ENCODE measurements at regions not wholly inside any gene's neighbourhood (a gene's known extent, or its start where the extent isn't known, plus 50 kb on each side); places are given as distances from the start of the nearest gene placed in this dataset.

DNA sequence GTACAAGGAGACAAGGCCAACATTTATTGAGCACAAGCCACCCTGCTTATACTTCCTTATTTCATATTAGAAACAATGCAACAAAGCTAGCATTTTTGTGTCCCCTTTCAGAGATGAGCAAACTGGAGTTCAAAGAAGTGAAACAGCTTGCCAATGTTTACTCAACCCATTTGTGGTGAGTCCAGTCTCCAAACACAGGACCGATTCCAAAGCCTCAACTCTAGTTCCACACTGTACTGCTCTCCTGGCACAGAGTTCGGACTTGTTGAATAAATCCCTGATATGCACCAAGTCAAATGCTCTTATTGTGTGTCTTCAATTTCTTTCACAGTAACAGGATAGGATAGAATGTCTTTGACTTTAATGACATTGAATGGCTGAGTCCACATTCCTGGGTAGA is 604.8 kb upstream of the BRINP1 start:
- Mint-ChIP-seq H3K4me1 (peaks cover 2% of the 10 kb centered on the region), H3K27me3 (ENCODE audit: low read depth) (peaks cover 20% of the 10 kb centered on the region), H3K9me3 (no peaks in the 10 kb centered on the region), H3K27ac (ENCODE audit: unreplicated experiment) (no peak overlapping the region), H3K36me3 (ENCODE audit: low read depth) (no peaks in the 10 kb centered on the region), H3K4me3 (no peak overlapping the region)
- TF ChIP-seq, protein P1, sequence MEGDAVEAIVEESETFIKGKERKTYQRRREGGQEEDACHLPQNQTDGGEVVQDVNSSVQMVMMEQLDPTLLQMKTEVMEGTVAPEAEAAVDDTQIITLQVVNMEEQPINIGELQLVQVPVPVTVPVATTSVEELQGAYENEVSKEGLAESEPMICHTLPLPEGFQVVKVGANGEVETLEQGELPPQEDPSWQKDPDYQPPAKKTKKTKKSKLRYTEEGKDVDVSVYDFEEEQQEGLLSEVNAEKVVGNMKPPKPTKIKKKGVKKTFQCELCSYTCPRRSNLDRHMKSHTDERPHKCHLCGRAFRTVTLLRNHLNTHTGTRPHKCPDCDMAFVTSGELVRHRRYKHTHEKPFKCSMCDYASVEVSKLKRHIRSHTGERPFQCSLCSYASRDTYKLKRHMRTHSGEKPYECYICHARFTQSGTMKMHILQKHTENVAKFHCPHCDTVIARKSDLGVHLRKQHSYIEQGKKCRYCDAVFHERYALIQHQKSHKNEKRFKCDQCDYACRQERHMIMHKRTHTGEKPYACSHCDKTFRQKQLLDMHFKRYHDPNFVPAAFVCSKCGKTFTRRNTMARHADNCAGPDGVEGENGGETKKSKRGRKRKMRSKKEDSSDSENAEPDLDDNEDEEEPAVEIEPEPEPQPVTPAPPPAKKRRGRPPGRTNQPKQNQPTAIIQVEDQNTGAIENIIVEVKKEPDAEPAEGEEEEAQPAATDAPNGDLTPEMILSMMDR (conservative IDR thresholded peaks at IDR 0.05), result no peak
- DNase-seq (ENCODE audit: low read depth, low spot score), result no peak

DNA sequence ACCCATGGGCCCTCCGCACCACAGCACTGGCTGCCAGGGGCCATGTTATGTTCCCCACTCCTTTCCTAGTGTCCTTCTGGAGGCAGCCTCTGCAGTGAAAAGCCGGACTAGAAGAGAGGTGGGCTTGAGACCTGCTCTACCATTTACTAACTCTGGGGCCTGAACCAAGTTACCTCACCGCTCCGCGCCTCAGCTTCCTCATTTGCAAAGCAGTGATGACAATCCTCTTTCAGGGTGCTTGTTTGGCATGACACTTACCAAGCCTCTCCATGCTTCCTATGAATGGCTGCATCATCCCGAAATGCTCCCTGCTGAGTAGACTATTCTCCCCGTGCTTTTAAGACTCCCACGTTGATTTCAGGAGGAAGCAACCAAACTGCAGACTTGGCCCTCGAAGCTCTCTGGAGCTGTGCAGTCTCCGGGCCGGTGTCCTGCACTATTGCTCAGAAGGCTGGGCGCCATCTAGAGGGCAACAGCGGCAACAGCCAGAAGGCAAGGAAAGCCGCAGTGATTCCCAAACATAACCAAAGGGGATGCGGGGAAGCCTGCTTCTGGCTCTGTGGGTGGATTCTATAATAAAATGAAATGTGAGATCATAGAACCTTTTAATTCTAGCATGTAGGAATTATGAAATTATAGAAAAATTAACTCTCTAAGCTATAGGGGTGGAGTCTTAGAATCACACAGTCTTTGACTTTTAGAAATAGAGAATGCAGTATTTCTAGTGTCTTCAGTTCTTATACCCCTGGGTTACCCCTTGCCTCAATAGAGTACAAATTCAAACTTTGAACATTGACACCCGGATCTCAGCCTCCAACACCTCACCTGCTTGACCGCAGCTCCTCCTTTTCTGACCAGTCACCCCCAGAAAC is 599.8 kb upstream of the BRINP1 start:
- TF ChIP-seq, protein P1 (conservative IDR thresholded peaks at IDR 0.05), result peak; percentile 92
- Mint-ChIP-seq H3K27ac (ENCODE audit: unreplicated experiment) (no peak overlapping the region), H3K27me3 (ENCODE audit: low read depth) (peaks cover 35% of the 10 kb centered on the region), H3K36me3 (ENCODE audit: low read depth) (no peaks in the 10 kb centered on the region), H3K4me3 (no peak overlapping the region), H3K9me3 (no peaks in the 10 kb centered on the region), H3K4me1 (peaks cover 4% of the 10 kb centered on the region)
- peak; percentile 75 for DNase-seq (ENCODE audit: low read depth, low spot score)

DNA sequence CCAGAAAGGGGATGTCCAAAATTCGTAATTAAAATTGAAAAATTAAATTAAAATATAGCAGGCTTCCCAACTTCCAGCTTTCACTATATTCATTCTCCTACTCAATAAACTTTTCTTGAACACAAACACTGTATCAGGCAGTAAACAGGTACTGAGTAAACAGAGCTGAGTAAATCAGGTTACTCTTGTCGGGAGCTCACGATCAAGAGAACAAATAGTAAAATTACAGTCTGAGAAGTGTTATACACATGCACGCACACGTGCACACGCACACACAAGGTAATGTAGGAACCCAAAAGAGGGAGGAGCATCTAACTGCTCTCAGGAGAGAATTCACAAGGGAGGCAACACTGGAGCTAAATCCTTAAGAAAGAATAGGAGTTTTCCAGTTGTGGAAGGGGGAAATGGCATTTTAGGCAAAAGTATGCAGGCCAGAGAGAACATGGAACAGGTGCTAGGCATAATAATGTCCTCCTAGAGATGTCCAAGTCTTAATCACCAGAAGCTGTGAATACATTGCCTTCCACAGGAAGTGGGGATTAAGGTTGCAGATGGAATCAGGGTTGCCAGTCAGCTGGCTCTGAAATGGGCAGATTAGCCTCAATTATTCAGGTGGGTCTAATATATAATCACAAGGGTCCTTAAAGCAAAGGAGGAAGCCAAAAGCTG is 598.8 kb upstream of the BRINP1 start:
- DNase-seq (ENCODE audit: low read depth, low spot score), result no peak
- no peak overlapping the region for H3K4me3 Mint-ChIP-seq
- TF ChIP-seq, protein P1 (conservative IDR thresholded peaks at IDR 0.05), result no peak
- no peaks in the 10 kb centered on the region for H3K36me3 Mint-ChIP-seq (ENCODE audit: low read depth)
- peaks cover 4% of the 10 kb centered on the region for H3K4me1 Mint-ChIP-seq
- H3K9me3 Mint-ChIP-seq, result no peaks in the 10 kb centered on the region
- peaks cover 41% of the 10 kb centered on the region for H3K27me3 Mint-ChIP-seq (ENCODE audit: low read depth)
- no peak overlapping the region for H3K27ac Mint-ChIP-seq (ENCODE audit: unreplicated experiment)

DNA sequence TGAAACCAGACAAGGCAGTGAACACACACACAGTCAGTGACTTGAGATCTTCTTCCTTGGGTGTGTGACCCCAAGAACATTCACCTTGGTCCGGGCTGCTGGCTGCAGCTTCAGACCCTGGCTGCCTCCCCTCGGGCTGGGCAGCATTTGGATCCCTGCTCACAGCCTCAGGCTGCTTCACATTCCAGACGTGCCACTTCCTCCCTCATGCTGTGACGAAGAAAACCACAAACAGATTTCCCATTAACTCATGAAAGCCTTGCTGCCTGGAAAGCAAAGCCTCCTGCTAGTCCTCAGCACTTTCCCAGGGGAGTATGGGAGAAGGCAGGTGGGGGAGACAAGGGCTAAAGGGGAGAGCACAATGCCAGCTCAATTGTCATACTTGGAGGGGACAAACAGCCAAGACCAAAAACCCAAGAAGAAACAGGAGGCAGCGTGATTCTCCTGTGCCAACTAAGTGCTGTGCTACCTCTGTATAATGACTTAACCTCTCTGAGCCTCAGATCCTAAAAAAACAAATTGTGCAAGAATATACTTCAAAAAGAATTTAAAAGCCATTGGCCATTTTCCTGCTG is 594.6 kb upstream of the BRINP1 start:
- Mint-ChIP-seq H3K36me3 (ENCODE audit: low read depth) (no peaks in the 10 kb centered on the region), H3K9me3 (no peaks in the 10 kb centered on the region), H3K4me1 (peaks cover under 1% of the 10 kb centered on the region), H3K27ac (ENCODE audit: unreplicated experiment) (no peak overlapping the region), H3K4me3 (no peak overlapping the region), H3K27me3 (ENCODE audit: low read depth) (peaks cover 41% of the 10 kb centered on the region)
- TF ChIP-seq, protein P1 (conservative IDR thresholded peaks at IDR 0.05), result no peak
- no peak for DNase-seq (ENCODE audit: low read depth, low spot score)

DNA sequence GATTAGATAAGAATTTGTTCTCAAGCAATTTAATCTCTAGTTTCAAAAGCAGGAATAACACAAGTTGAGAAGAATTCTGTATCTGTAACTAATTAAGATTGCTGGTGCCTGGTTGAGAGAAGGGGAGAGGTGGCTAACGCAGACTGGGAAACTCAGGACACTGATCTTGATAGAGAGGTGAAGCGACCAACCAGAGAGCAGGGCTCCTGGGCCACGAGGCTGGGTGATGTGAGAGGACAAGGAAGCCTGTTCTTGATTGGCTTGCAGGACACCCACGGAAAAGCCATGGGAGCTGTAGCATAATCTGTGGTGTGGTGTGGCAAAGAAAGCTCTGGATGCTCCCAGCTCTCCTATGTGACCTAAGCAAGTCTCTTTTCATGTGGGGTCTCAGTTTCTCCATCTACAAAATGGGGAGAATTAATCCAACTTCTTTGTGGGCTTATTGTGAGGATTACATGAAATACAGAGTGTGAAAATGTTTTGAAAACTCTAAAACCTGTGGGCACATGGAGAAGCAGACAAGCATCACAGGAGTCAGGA is 594.1 kb upstream of the BRINP1 start:
- no peak for DNase-seq (ENCODE audit: low read depth, low spot score)
- H3K9me3 Mint-ChIP-seq, result no peaks in the 10 kb centered on the region
- H3K27ac Mint-ChIP-seq (ENCODE audit: unreplicated experiment), result no peak overlapping the region
- H3K4me3 Mint-ChIP-seq, result no peak overlapping the region
- peaks cover 40% of the 10 kb centered on the region for H3K27me3 Mint-ChIP-seq (ENCODE audit: low read depth)
- H3K36me3 Mint-ChIP-seq (ENCODE audit: low read depth), result no peaks in the 10 kb centered on the region
- TF ChIP-seq, protein P1 (conservative IDR thresholded peaks at IDR 0.05), result no peak
- H3K4me1 Mint-ChIP-seq, result no peaks in the 10 kb centered on the region

Data from neural crest cell (in vitro differentiated cells).